Small intestine (tissue), 7 donors: ENCODE measurements at regions not wholly inside any gene's neighbourhood (a gene's known extent, or its start where the extent isn't known, plus 50 kb on each side); places are given as distances from the start of the nearest gene placed in this dataset.
A peak's percentile ranks its signal among the peaks of the same experiment; 100 is the strongest.

ENCODE experiments used
- DNase-seq, 2 donors: peaks; one replicate each; pipeline versions ENCODE4 v3.0.0 to v3.0.0-alpha.2; 2013
- FAIRE-seq: peaks from 2 replicates; lab custom pipeline; 2012; peaks lifted over from hg19 to GRCh38; lab: Jason Lieb, UNC
- H3K27ac ChIP-seq, 3 donors: one replicate each; pipeline ENCODE4 v1.5.1; 2013; ENCODE audit warnings: low read length in 2 of 3, mild to moderate bottlenecking in 2 of 3, control low read depth in 1 of 3, inconsistent platforms in 1 of 3, low read depth in 1 of 3, moderate library complexity in 1 of 3
- H3K27me3 ChIP-seq, 3 donors: one replicate each; pipeline ENCODE4 v1.6.1; 2013; ENCODE audit warnings: low read length in 3 of 3, inconsistent platforms in 1 of 3; ENCODE audit not compliant: control insufficient read depth in 3 of 3, insufficient read depth in 3 of 3
- H3K36me3 ChIP-seq, 3 donors: one replicate each; pipeline ENCODE4 v1.6.1; 2013; ENCODE audit warnings: low read length in 3 of 3, inconsistent platforms in 1 of 3, low read depth in 1 of 3, mild to moderate bottlenecking in 1 of 3, moderate library complexity in 1 of 3; ENCODE audit not compliant: control insufficient read depth in 3 of 3, insufficient read depth in 2 of 3
- H3K4me1 ChIP-seq, 3 donors: one replicate each; pipeline ENCODE4 v1.6.1; 2013; ENCODE audit warnings: low read length in 2 of 3, inconsistent platforms in 1 of 3, low read depth in 1 of 3, mild to moderate bottlenecking in 1 of 3, moderate library complexity in 1 of 3; ENCODE audit not compliant: control insufficient read depth in 3 of 3, insufficient read depth in 2 of 3
- H3K4me3 ChIP-seq, 3 donors: one replicate each; pipeline ENCODE4 v1.5.1; 2013; ENCODE audit warnings: low read length in 3 of 3, control low read depth in 1 of 3, inconsistent platforms in 1 of 3, low read depth in 1 of 3, mild to moderate bottlenecking in 1 of 3, moderate library complexity in 1 of 3
- H3K9me3 ChIP-seq, 2 donors: one replicate each; pipeline ENCODE4 v1.6.1; 2013; ENCODE audit warnings: low read depth in 1 of 2, low read length in 1 of 2; ENCODE audit not compliant: control insufficient read depth in 2 of 2, insufficient read depth in 1 of 2
- WGBS, 3 donors: extraction: QIAGEN DNeasy Blood & Tissue Kit; methylation state at CpG; one replicate each; pipeline ENCODE4 v1.1.7; 2013; 5-methylcytosine and 5-hydroxymethylcytosine counted together
- donor health status: healthy with polysubstance abuse.
- donor health status: control.
- donor health status: control.
- donor health status: Bipolar disorder and iron deficiency.
- donor health status: healthy.

DNA sequence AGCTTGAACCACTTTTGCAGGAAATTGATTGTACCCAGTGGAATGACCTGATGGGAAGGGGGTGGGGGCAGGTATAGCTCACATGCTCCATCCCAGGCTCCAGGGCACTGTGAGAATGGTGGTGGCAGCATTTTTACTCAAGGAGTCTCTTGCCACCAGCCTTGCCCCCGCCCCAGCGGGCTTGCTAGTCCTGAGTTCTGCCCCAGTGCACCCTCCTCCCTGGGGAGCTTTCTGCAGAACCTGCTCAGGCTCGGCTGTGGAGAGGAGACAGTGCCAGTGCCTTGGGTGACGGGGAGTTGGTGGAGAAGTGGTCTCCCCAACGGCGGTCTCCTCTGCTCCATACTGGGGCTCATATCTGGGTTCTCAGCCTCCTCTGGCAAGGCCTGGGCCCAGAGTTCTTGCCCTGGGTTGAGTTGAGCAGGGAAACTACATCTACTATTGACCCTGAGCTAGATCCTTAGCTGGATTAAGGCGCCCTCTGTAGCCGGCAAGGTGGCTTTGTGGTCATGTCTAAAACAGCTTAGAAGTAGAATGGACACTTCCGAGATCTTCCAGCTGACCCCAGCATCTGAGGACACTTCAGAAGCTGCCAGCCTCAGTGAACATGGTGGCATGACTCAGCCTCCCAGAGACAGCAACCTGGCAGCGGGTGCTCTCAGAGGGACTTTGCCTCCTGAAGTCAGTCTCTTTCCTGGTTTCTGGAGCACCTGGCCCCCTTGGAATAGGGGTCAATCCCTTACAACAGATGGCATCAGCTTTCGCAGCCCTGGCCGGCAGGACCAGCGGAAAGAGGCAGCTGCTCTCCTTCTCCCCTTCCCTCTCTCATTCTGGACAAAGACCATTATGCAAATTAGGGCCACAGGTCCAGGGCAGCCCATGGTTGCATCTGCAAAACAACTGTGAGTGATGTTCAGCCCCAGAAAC is 363.4 kb upstream of the MKI67 start:
- no peak overlapping the region for H3K27ac ChIP-seq
- FAIRE-seq (no peak), DNase-seq (peak in 1 of 2 donors; percentile 9)
- H3K36me3 ChIP-seq, result no peaks in the 10 kb centered on the region
- H3K9me3 ChIP-seq, result peaks cover 0 to 5% of the 10 kb centered on the region in 2 donors
- WGBS, 3 donors, result 71 to 88% (median 80%) methylated on average over 13 of the region's 13 CpGs
- no peaks in the 10 kb centered on the region for H3K27me3 ChIP-seq
- no peaks in the 10 kb centered on the region for H3K4me1 ChIP-seq
- no peak overlapping the region for H3K4me3 ChIP-seq

GRCh38 chr10:128491686-128492085 is 365.5 kb upstream of the MKI67 start:
- H3K36me3 ChIP-seq, result no peaks in the 10 kb centered on the region
- H3K9me3 ChIP-seq, result peaks cover 0 to 5% of the 10 kb centered on the region in 2 donors
- FAIRE-seq (no peak), DNase-seq (no peak)
- H3K4me1 ChIP-seq, result no peaks in the 10 kb centered on the region
- 89 to 92% (median 91%) methylated on average over 5 of the region's 5 CpGs for WGBS, 3 donors
- H3K27me3 ChIP-seq, result no peaks in the 10 kb centered on the region
- H3K4me3 ChIP-seq, result no peak overlapping the region
- no peak overlapping the region for H3K27ac ChIP-seq

- WGBS, 3 donors, result 74 to 91% (median 89%) methylated on average over 4 of the region's 4 CpGs
- no peaks in the 10 kb centered on the region for H3K27me3 ChIP-seq
- H3K4me3 ChIP-seq, result no peak overlapping the region
- DNase-seq (no peak), FAIRE-seq (no peak)
- no peaks in the 10 kb centered on the region for H3K4me1 ChIP-seq
- H3K9me3 ChIP-seq, result no peaks in the 10 kb centered on the region
- no peak overlapping the region for H3K27ac ChIP-seq
- H3K36me3 ChIP-seq, result no peaks in the 10 kb centered on the region
These were observed 367.6 kb upstream of the MKI67 start for GRCh38 chr10:128493811-128494210.

DNA sequence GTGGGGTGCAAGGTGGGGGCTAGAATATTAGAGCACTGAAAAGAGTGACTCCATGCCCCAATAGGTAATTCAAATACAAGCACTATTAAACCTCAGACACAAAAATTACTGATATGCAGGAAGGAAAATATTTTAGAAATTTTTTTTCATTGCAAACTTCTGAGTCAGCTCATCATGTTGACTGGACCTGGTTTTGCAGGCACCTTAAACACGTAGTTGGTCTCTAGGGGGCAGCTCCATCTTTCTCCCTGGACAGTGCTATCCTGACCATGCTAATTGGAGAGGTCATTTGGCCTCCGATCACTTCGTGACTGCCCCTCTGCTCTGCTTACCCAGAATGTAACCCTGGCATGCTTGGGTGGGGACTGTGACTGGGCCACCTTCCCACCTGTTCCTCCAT is 368.4 kb upstream of the MKI67 start:
- H3K36me3 ChIP-seq, result no peaks in the 10 kb centered on the region
- H3K9me3 ChIP-seq, result no peaks in the 10 kb centered on the region
- FAIRE-seq (no peak), DNase-seq (no peak)
- no peaks in the 10 kb centered on the region for H3K4me1 ChIP-seq
- H3K27me3 ChIP-seq, result no peaks in the 10 kb centered on the region
- H3K27ac ChIP-seq, result no peak overlapping the region
- WGBS, 3 donors, result 55 to 72% (median 63%) methylated on average over 3 of the region's 3 CpGs
- no peak overlapping the region for H3K4me3 ChIP-seq

DNA sequence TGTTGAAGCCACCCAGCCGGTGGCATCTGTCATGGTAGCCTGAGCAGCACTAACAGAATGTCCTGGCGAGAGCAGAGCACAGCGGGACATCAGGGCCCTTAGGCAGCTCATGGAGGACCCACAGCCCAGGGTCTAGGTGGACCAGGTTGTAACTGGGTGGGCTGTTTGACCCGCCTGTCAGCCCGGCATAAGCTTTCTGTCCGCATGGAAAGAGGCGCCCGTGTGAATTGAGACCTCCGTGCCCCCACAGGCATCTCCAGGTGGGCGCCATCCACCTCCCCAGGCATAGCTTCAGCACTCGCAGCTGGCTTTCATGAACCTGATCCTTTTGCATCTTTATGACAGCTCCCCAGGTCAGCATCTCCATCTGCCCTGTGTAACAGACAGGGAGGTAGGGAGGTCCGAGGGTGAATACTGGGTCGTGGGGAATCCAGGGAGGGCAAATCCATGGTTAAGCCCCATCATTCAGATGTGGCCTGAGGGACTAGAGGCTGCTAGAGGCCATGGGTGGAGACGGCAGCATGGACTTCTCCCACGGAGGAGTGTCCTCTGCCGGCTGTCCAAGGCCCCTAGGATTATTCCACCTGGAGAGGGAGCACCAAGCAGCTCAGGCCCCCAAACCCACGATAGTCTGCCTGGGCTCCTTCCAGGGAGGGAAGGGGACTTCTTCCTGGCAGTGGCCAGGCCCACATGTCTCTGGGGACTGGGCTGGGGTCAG is 371.6 kb upstream of the MKI67 start:
- FAIRE-seq (no peak), DNase-seq (no peak)
- Histone ChIP-seq H3K4me3 (no peak overlapping the region), H3K27ac (no peak overlapping the region), H3K9me3 (no peaks in the 10 kb centered on the region), H3K36me3 (no peaks in the 10 kb centered on the region), H3K4me1 (no peaks in the 10 kb centered on the region), H3K27me3 (no peaks in the 10 kb centered on the region)
- WGBS, 3 donors, result 81 to 84% (median 84%) methylated on average over 17 of the region's 17 CpGs

DNA sequence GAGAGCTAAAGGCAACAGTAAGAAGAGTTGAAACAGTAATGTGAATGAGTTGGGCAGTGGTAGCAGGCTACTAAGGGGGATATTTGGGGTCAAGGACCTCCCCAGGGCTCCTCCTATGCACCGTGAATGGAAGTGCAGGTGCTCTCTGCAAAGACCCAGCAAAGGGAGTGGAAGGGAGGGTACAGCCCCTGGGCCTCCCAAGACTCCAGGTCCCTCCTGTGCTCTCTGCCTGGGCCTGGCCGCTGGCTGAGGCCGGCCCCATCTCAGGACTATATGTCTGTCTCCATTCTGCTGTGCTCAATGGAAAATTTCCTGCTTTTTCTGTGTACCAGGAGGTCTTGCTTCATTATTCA is 372.1 kb upstream of the MKI67 start:
- Histone ChIP-seq H3K36me3 (no peaks in the 10 kb centered on the region), H3K27me3 (no peaks in the 10 kb centered on the region), H3K27ac (no peak overlapping the region), H3K4me3 (no peak overlapping the region), H3K9me3 (no peaks in the 10 kb centered on the region), H3K4me1 (no peaks in the 10 kb centered on the region)
- 53 to 73% (median 69%) methylated on average over 3 of the region's 3 CpGs for WGBS, 3 donors
- DNase-seq (no peak), FAIRE-seq (no peak)

DNA sequence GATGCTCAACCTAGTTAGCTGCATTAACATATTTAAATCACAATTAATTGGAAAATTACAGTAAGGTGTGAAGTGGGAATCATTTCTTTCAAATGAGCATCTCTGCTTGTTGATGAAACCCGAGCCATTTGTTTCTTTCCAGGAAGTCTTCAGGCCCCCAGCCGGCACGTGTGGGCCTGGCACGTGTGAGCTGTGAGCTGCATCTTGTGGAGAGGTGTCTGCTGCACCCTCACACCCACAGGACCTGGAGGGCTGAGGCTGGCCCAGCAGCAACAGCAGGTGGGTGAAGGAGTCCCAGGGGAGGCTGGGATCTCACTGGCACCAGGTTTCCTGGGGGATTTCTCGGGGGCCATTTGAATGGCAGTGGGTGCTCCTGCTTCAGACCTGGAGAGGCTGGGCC is 372.5 kb upstream of the MKI67 start:
- no peak overlapping the region for H3K4me3 ChIP-seq
- WGBS, 3 donors, result 58 to 81% (median 60%) methylated on average over 5 of the region's 5 CpGs
- DNase-seq (no peak), FAIRE-seq (no peak)
- no peaks in the 10 kb centered on the region for H3K36me3 ChIP-seq
- H3K27ac ChIP-seq, result no peak overlapping the region
- H3K27me3 ChIP-seq, result no peaks in the 10 kb centered on the region
- H3K4me1 ChIP-seq, result no peaks in the 10 kb centered on the region
- H3K9me3 ChIP-seq, result no peaks in the 10 kb centered on the region

DNA sequence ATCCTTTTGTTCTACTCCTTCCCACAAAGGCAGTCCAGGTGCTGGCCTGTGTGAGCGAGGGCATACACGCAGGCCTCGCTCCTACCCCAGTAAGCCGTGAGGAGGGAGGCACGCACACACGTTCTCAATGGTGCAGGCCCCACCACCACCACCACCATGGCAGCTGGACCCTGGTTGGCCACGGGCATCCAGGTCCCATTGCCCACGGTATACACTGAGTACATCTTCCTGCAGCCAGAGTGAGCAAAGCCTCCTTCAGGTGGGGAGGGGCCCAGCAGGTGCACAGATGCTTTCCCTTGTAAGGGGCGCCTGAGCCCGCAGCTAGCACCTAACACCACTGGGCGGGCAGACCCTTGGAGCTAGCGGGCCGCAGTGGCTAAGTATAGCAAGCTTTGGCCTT is 373.3 kb upstream of the MKI67 start:
- no peaks in the 10 kb centered on the region for H3K9me3 ChIP-seq
- H3K27me3 ChIP-seq, result no peaks in the 10 kb centered on the region
- H3K27ac ChIP-seq, result no peak overlapping the region
- WGBS, 3 donors, result 83 to 89% (median 88%) methylated on average over 13 of the region's 13 CpGs
- FAIRE-seq (no peak), DNase-seq (no peak)
- no peaks in the 10 kb centered on the region for H3K36me3 ChIP-seq
- H3K4me3 ChIP-seq, result no peak overlapping the region
- H3K4me1 ChIP-seq, result no peaks in the 10 kb centered on the region
